GM12878 (cell line): ENCODE measurements at regions not wholly inside any gene's neighbourhood (a gene's known extent, or its start where the extent isn't known, plus 50 kb on each side); places are given as distances from the start of the nearest gene placed in this dataset.

ENCODE experiments used
- ATAC-seq: fragments of 200-7000 bp; cut with Tn5 transposase; 3 replicates; pipeline ENCODE4 v1.9.1; 2020; ENCODE audit warnings: mild to moderate bottlenecking, moderate library complexity
- BruUV-seq: library from RNA; stranded (reverse); fragments of 400-500 nt; replicated peaks from 2 replicates; lab custom pipeline; 2021; lab: Mats Ljungman, UMichigan
- CTCF ChIA-PET: fragments of 300-600 bp; sonication (Branson Sonifier 250); formaldehyde crosslinking; extraction: SDS; loops from one replicate; lab custom pipeline; 2021; ENCODE audit warnings: inconsistent platforms; lab: Yijun Ruan, JAX
- POLR2A ChIA-PET: fragments of 350-600 bp; formaldehyde crosslinking; extraction: SDS; loops from one replicate; lab custom pipeline; 2021; ENCODE audit warnings: inconsistent platforms; lab: Charles Lee
- RAD21 ChIA-PET: fragments of 300-600 bp; sonication (Branson Sonifier 250); formaldehyde crosslinking; loops from one replicate; lab custom pipeline; 2023; ENCODE audit warnings: antibody characterized with exemption; ENCODE audit not compliant: unreplicated experiment; lab: Charles Lee
- SMC1A ChIA-PET: fragments of 300-600 bp; sonication (Branson Sonifier 250); formaldehyde crosslinking; loops from one replicate; lab custom pipeline; 2023; ENCODE audit not compliant: unreplicated experiment, uncharacterized antibody; lab: Charles Lee
- DNase-seq: peaks from one replicate; pipeline ENCODE4 v3.0.0-alpha.2; 2011; ENCODE audit warnings: low read depth, low spot score
- FAIRE-seq: peaks from 3 replicates; lab custom pipeline; 2011; peaks lifted over from hg19 to GRCh38; lab: Jason Lieb, UNC
- H2AFZ ChIP-seq: 2 replicates; pipeline ENCODE4 v1.6.0; 2011; ENCODE audit warnings: low read depth, low read length, control low read depth; ENCODE audit not compliant: control insufficient read depth
- H3K27ac ChIP-seq: 2 replicates; pipeline ENCODE4 v1.5.1; 2011; ENCODE audit warnings: control low read depth; ENCODE audit not compliant: control insufficient read depth, insufficient read depth
- H3K27me3 ChIP-seq, 2 experiments: replicated peaks in 1 of 2; 2 replicates each; pipeline versions ENCODE4 v1.6.0 to v1.6.1; 2011; ENCODE audit warnings: low read length in 1 of 2; ENCODE audit not compliant: control insufficient read depth in 2 of 2, insufficient read depth in 2 of 2
- H3K36me3 ChIP-seq, 2 experiments: 2 replicates each; pipeline ENCODE4 v1.5.1; 2011; ENCODE audit warnings: low read length in 1 of 2; ENCODE audit not compliant: control insufficient read depth in 2 of 2, insufficient read depth in 2 of 2
- H3K4me1 ChIP-seq: 2 replicates; pipeline ENCODE4 v1.6.1; 2011; ENCODE audit warnings: mild to moderate bottlenecking, low read length, moderate library complexity, mixed read lengths; ENCODE audit not compliant: control insufficient read depth, insufficient read depth
- H3K4me2 ChIP-seq: 2 replicates; pipeline ENCODE4 v1.6.0; 2011; ENCODE audit warnings: control low read depth; ENCODE audit not compliant: control insufficient read depth, insufficient read depth
- H3K4me3 ChIP-seq: fragments of 200-600 bp; sonication (generic); 2 replicates; pipeline ENCODE4 v1.5.1; 2016
- H3K79me2 ChIP-seq: 2 replicates; pipeline ENCODE4 v1.6.0; 2011; ENCODE audit warnings: low read length; ENCODE audit not compliant: control insufficient read depth, insufficient read depth
- H3K9ac ChIP-seq: 2 replicates; pipeline ENCODE4 v1.8.0; 2011; ENCODE audit warnings: low read length, control low read depth, mixed read lengths; ENCODE audit not compliant: control insufficient read depth, insufficient read depth
- H3K9me3 ChIP-seq: replicated peaks from 3 replicates; pipeline ENCODE4 v1.5.1; 2011; ENCODE audit warnings: mild to moderate bottlenecking, low read length; ENCODE audit not compliant: control insufficient read depth, insufficient read depth
- H4K20me1 ChIP-seq: 2 replicates; pipeline ENCODE4 v1.6.0; 2011; ENCODE audit not compliant: control insufficient read depth, insufficient read depth
- ATF3 ChIP-seq: IDR thresholded peaks from 2 replicates; pipeline ENCODE4 v1.6.1; 2011; ENCODE audit warnings: low read depth, mild to moderate bottlenecking, low read length, moderate library complexity, borderline replicate concordance; ENCODE audit errors: extremely low read depth
- ELK1 ChIP-seq: IDR thresholded peaks from 2 replicates; pipeline ENCODE4 v1.6.1; 2012; ENCODE audit warnings: low read depth, low read length, improper control_type of control experiment
- GABPA ChIP-seq: IDR thresholded peaks from 2 replicates; pipeline ENCODE4 v1.6.1; 2014; ENCODE audit warnings: antibody characterized with exemption, low read depth, mild to moderate bottlenecking, inconsistent platforms
- HSF1 ChIP-seq: fragments of 150-350 bp; IDR thresholded peaks from 2 replicates; pipeline ENCODE4 v1.6.1; 2014; ENCODE audit warnings: mild to moderate bottlenecking, low read depth, low read length
- IRF4 ChIP-seq: IDR thresholded peaks from 2 replicates; pipeline ENCODE4 v1.6.1; 2011; ENCODE audit warnings: low read depth, low read length
- NR2C1 ChIP-seq: fragments of 450-650 bp; IDR thresholded peaks from 2 replicates; pipeline ENCODE4 v1.6.1; 2017; ENCODE audit warnings: antibody characterized with exemption, mild to moderate bottlenecking, moderate library complexity
- NRF1 ChIP-seq: conservative IDR thresholded peaks from 2 replicates; pipeline ENCODE4 v1.6.1; 2011; ENCODE audit warnings: mild to moderate bottlenecking, low read depth, low read length, improper control_type of control experiment
- RAD21 ChIP-seq: IDR thresholded peaks from 2 replicates; pipeline ENCODE4 v1.6.1; 2011; ENCODE audit warnings: mild to moderate bottlenecking, low read depth, low read length, moderate library complexity; ENCODE audit not compliant: insufficient read depth
- RELA ChIP-seq: fragments of 450-650 bp; IDR thresholded peaks from 2 replicates; pipeline ENCODE4 v1.8.0; 2014; ENCODE audit warnings: borderline replicate concordance; ENCODE audit not compliant: partially characterized antibody
- SIN3A ChIP-seq: IDR thresholded peaks from 2 replicates; pipeline ENCODE4 v1.6.1; 2012; ENCODE audit warnings: low read depth, low read length, improper control_type of control experiment
- SIX5 ChIP-seq: IDR thresholded peaks from 2 replicates; pipeline ENCODE4 v1.6.1; 2011; ENCODE audit warnings: mild to moderate bottlenecking, low read depth, low read length, moderate library complexity; ENCODE audit not compliant: severe bottlenecking
- SKIL ChIP-seq: fragments of 450-650 bp; IDR thresholded peaks from 2 replicates; pipeline ENCODE4 v1.6.1; 2017; ENCODE audit warnings: mild to moderate bottlenecking, low read depth, inconsistent platforms; ENCODE audit not compliant: poor library complexity, severe bottlenecking
- SMAD5 ChIP-seq: IDR thresholded peaks from 2 replicates; pipeline ENCODE4 v1.6.1; 2016; ENCODE audit warnings: antibody characterized with exemption, low read depth
- SP1 ChIP-seq: IDR thresholded peaks from one replicate; pipeline ENCODE4 v1.6.1; 2011; ENCODE audit warnings: low read depth, low read length
- SPI1 ChIP-seq: IDR thresholded peaks from 2 replicates; pipeline ENCODE4 v1.6.1; 2011; ENCODE audit warnings: low read depth, mild to moderate bottlenecking, low read length, moderate library complexity, borderline replicate concordance; ENCODE audit not compliant: insufficient read depth
- WRNIP1 ChIP-seq: IDR thresholded peaks from 2 replicates; pipeline ENCODE4 v1.6.1; 2011; ENCODE audit warnings: low read depth, low read length, improper control_type of control experiment, borderline replicate concordance
- ZNF274 ChIP-seq: IDR thresholded peaks from one replicate; pipeline ENCODE4 v1.8.0; 2011; ENCODE audit not compliant: insufficient read length, insufficient read depth
- WGBS: methylation state at CpG from one replicate; pipeline ENCODE4 v1.1.6; 2016; ENCODE audit warnings: low lambda C conversion rate; ENCODE audit not compliant: insufficient replicate concordance, insufficient coverage; ENCODE audit errors: missing lambda C conversion rate; 5-methylcytosine and 5-hydroxymethylcytosine counted together
- in situ Hi-C: fragments of 300-500 bp; cut with MboI; formaldehyde crosslinking; loops from 9 replicates; pipeline ENCODE4 v1.14.3; 2018; ENCODE audit warnings: mixed read lengths
- intact Hi-C: fragments of 100-400 bp; cut with micrococcal nuclease; formaldehyde crosslinking; loops from one replicate; pipeline ENCODE4 v1.14.2; 2022; ENCODE audit not compliant: unreplicated experiment

- intact Hi-C loops = no loop called here
- H3K36me3 ChIP-seq = no peaks in the 10 kb centered on the region
- no peak overlapping the region for H3K4me2 ChIP-seq
- ChIA-PET RAD21 (no interaction called here), CTCF (interaction anchor here (1.4 to 3.4 kb wide), 2 partner anchors 8 to 248 kb away, joined by 3 to 14 read pairs; no protein-coding TSS in a partner anchor), SMC1A (no interaction called here), POLR2A (no interaction called here)
- no peak overlapping the region for H3K4me3 ChIP-seq
- H3K79me2 ChIP-seq = no peaks in the 10 kb centered on the region
- no peak overlapping the region for H2AFZ ChIP-seq
- 0 out of 4 replicates have a peak, but pooled peaks cover 0 to 3% of the 10 kb centered on the region in 2 experiments for H3K27me3 ChIP-seq
- DNase-seq (no peak), ATAC-seq (no peak), FAIRE-seq (no peak)
- no peaks in the 10 kb centered on the region for H3K9me3 ChIP-seq
- no peak overlapping the region for H3K9ac ChIP-seq
- no peaks in the 10 kb centered on the region for H3K4me1 ChIP-seq
- WGBS = 3% methylated on average over 4 of the region's 4 CpGs
- no peak overlapping the region for H3K27ac ChIP-seq
- H4K20me1 ChIP-seq = no peaks in the 10 kb centered on the region
- BruUV-seq = no TSS peak
- in situ Hi-C loops = loop anchor here (10.0 kb wide), 1 partner anchor 525 kb away; no protein-coding TSS in a partner anchor
- no peak for TF ChIP-seq SIX5
- TF ChIP-seq NRF1 = no peak
- no peak for TF ChIP-seq SIN3A
- no peak for TF ChIP-seq ATF3
- TF ChIP-seq SP1 = no peak
- TF ChIP-seq WRNIP1 = no peak
- no peak for TF ChIP-seq ELK1
- no peak for TF ChIP-seq SKIL
- no peak for TF ChIP-seq NR2C1
- TF ChIP-seq ZNF274 = no peak
- TF ChIP-seq GABPA = no peak
- TF ChIP-seq SPI1 = no peak
- TF ChIP-seq RAD21 = no peak
- no peak for TF ChIP-seq SMAD5
- no peak for TF ChIP-seq HSF1
- TF ChIP-seq IRF4 = no peak
- no peak for TF ChIP-seq RELA
Observed at GRCh38 chr3:193049935-193050334, 132.3 kb upstream of the MB21D2 start.
